GM06990 (cell line): ENCODE measurements at regions not wholly inside any gene's neighbourhood (a gene's known extent, or its start where the extent isn't known, plus 50 kb on each side); places are given as distances from the start of the nearest gene placed in this dataset.

Experiments used
- DNase-seq: peaks from one replicate; pipeline ENCODE4 v3.0.0-alpha.2; 2011; ENCODE audit not compliant: insufficient read length; ENCODE audit errors: extremely low read depth
- H3K27me3 ChIP-seq: replicated peaks from 2 replicates; pipeline ENCODE4 v1.6.0; 2011; ENCODE audit warnings: low read length; ENCODE audit not compliant: control insufficient read depth, insufficient read depth
- H3K36me3 ChIP-seq: 2 replicates; pipeline ENCODE4 v1.5.1; 2011; ENCODE audit warnings: low read length; ENCODE audit not compliant: control insufficient read depth, insufficient read depth
- H3K4me3 ChIP-seq: replicated peaks from 2 replicates; pipeline ENCODE4 v1.5.1; 2011; ENCODE audit warnings: low read depth, mild to moderate bottlenecking, control low read depth, low read length
- TF ChIP-seq, protein P1 (sequence below): IDR thresholded peaks from 2 replicates; pipeline ENCODE4 v1.5.1; 2011; ENCODE audit warnings: low read length, control low read depth, mild to moderate bottlenecking, inconsistent platforms; ENCODE audit not compliant: insufficient read depth, poor library complexity, severe bottlenecking

DNA sequence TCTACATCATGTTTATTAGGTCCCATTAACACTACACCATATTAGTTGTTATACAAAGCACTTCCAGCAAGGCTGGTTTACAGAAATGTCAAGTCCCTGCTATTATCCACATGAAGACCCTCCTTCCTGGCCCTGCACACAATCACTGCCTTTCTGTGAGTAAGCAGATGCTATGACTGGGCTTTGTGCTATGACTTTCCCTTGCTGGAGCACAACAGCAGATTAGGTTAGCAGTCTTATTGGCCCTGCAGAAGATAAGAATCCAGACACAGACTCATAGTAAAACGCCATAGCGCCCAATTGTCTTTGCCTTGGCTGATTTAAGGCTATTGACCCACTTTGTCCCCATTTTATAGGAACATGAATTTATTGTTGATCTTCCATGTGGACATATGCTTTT is 228.9 kb upstream of the ACTBL2 start:
- DNase-seq, result no peak
- TF ChIP-seq, protein P1, sequence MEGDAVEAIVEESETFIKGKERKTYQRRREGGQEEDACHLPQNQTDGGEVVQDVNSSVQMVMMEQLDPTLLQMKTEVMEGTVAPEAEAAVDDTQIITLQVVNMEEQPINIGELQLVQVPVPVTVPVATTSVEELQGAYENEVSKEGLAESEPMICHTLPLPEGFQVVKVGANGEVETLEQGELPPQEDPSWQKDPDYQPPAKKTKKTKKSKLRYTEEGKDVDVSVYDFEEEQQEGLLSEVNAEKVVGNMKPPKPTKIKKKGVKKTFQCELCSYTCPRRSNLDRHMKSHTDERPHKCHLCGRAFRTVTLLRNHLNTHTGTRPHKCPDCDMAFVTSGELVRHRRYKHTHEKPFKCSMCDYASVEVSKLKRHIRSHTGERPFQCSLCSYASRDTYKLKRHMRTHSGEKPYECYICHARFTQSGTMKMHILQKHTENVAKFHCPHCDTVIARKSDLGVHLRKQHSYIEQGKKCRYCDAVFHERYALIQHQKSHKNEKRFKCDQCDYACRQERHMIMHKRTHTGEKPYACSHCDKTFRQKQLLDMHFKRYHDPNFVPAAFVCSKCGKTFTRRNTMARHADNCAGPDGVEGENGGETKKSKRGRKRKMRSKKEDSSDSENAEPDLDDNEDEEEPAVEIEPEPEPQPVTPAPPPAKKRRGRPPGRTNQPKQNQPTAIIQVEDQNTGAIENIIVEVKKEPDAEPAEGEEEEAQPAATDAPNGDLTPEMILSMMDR, result no peak
- Histone ChIP-seq H3K36me3 (no peaks in the 10 kb centered on the region), H3K4me3 (no peak overlapping the region), H3K27me3 (no peaks in the 10 kb centered on the region)

DNA sequence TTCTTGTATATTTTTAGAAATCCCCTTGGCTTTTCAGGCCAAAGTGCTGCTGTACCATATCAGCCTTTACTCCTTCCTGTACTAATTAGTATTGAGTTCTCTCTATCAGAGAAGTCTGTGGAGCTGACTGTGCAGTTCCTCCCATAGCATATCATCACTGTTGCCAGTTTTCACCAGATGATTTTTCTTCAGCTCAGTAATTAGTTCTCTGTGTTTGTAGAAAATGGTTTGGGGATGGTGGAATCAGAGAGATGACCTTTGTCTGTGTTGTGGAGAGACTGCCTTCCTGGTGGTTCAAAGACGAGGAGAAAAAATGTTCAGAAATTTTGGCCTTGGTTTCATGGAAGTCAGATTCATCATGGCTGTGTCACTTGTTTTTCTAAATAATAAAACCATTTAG is 227.5 kb upstream of the ACTBL2 start:
- Histone ChIP-seq H3K36me3 (no peaks in the 10 kb centered on the region), H3K27me3 (no peaks in the 10 kb centered on the region), H3K4me3 (no peak overlapping the region)
- TF ChIP-seq, protein P1, result no peak
- no peak for DNase-seq

DNA sequence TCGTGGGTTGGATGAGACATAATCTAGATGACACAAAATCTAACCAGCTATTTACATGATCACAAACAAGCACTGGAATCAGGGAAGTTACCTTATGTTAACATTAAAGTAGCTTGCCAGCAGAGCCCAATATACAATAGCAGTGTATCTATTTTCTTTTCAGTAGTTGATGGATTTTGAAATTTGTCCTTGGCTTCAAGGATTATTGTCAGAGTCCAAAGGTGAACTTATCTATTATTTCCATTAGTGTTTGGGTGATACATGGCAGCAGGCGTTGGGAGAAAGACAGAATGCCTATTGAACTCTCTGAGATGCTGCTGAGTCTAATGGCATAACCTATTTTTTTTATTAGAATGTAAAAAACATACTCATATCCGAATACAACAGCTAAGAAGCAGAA is 223.2 kb upstream of the ACTBL2 start:
- H3K27me3 ChIP-seq, result no peaks in the 10 kb centered on the region
- H3K4me3 ChIP-seq, result no peak overlapping the region
- H3K36me3 ChIP-seq, result no peaks in the 10 kb centered on the region
- TF ChIP-seq, protein P1, result no peak
- no peak for DNase-seq

DNA sequence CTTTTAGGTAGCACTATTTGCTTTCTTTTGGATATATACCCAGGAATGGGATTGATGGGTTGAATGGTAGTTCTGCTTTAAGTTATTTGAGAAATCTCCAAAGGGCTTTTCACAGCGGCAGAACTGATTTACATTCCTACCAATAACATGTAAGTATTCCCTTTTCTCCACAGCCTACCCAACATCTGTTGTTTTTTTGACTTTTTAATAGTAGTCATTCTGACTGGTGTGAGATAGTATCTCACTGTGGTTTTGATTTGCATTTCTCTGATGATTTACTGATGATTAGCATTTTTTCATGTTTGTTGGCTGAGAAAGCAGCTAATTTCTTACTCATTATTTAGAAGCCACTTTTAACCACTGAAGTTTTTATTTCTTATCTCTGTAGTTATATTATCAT is 221.1 kb upstream of the ACTBL2 start:
- Histone ChIP-seq H3K36me3 (no peaks in the 10 kb centered on the region), H3K27me3 (no peaks in the 10 kb centered on the region), H3K4me3 (no peak overlapping the region)
- no peak for DNase-seq
- TF ChIP-seq, protein P1, result no peak

DNA sequence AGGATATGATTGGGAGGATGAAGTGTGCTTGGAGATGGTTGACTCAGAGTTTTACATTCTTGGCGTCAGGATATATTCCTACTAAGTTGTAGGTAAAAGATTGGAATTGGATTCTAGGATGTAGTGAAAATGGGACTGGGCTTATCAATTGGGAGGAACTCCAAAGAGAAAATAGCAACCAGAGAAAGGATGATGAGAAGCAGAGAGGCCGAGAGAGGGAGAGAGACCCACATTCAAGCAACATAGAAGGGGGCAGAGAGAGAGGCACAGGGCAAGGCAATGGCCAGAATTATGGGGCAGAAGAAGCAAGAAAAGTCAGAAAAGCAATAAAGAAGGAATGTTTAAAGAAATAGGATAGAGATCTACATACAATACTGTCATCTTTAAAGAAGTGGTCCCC is 217.9 kb upstream of the ACTBL2 start:
- no peak for DNase-seq
- no peaks in the 10 kb centered on the region for H3K36me3 ChIP-seq
- no peaks in the 10 kb centered on the region for H3K27me3 ChIP-seq
- TF ChIP-seq, protein P1, result no peak
- no peak overlapping the region for H3K4me3 ChIP-seq

DNA sequence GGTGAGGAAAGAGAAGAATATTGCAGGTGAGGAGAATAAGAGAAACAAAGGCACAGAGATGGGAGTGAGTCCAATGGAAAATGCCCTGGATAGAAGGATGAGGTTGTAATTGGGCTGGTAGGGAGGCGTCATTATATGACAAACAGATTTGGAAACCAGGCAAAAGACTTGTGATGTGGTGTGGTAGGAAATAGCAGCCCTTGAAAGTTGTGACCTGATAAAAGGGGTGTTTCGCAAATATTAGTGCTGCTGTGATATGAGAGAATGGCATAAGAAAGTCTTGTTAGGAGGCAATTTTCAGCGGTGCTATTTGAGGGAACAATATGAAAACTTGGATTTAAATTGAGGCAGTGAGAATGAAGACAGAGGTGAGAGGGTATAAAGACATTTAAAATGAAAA is 217.5 kb upstream of the ACTBL2 start:
- Histone ChIP-seq H3K4me3 (no peak overlapping the region), H3K36me3 (no peaks in the 10 kb centered on the region), H3K27me3 (no peaks in the 10 kb centered on the region)
- no peak for DNase-seq
- TF ChIP-seq, protein P1, result no peak
